GM19467 (cell line): ENCODE measurements at regions not wholly inside any gene's neighbourhood (a gene's known extent, or its start where the extent isn't known, plus 50 kb on each side); places are given as distances from the start of the nearest gene placed in this dataset.
A peak's percentile ranks its signal among the peaks of the same experiment; 100 is the strongest.
"Not testable (repeated sequence)": the region's sequence is repeated elsewhere in the genome, so short reads cannot be mapped to it uniquely, and the experiment has no call there.

ENCODE experiments used
- ATAC-seq: cut with Tn5 transposase; IDR thresholded peaks from one replicate; pipeline ENCODE4 v1.9.1; 2021; ENCODE audit warnings: mild to moderate bottlenecking, moderate library complexity; ENCODE audit not compliant: unreplicated experiment

DNA sequence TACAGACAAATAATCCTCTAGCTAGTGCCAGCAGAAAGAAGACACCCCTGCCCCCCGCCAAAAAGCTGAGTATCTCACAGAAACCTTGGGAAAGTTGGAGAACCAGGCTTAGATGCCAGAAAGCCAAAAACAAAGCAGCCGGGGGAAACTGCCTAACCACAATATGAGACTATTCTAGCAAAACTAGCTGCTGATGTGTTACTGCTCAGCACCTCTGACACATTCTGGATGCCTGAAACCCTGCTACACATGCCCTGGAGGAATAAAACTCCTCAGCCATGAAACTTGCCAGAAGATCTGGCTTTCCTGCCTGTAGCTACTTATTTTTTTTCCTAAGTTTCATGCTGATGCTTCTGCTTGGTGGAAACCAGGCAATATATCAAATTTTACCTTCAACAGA lies 122.7 kb upstream of the GCFC2 start:
- ATAC-seq: no peak

DNA sequence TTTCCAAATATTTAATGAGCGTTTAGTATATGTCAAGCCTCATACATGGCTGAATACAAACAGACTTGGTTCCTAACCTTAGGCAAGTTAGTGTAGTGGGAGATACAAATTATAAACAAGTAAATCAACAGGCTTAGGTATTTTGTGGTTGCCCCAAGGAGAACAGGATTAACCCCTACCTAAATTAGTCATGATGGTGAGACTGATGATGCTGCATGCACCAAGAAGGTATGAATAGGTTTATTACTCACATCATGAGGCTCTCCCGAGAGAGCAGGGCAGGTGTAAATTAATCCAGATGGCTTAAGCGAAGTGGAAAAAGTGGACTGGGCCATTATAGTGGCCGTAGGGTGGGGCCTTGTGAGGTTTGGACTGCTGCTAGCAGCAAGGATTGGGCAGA lies 118.1 kb upstream of the GCFC2 start:
- ATAC-seq: no peak

DNA sequence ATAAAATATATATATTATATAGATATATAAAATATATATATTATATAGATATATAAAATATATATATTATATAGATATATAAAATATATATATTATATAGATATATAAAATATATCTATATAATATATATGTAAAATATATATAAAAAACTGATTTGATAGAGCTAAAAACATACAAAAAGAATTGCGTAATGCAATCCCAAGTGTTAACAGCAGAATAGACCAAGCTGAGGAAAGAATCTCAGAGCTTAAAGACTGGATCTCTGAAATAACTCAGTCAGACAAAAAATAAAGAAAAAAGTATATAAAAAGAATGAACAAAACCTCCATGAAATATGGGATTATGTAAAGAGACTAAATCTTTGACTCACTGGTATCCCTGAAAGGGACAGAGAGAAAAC lies 112.8 kb upstream of the GCFC2 start:
- ATAC-seq: not testable (repeated sequence)

DNA sequence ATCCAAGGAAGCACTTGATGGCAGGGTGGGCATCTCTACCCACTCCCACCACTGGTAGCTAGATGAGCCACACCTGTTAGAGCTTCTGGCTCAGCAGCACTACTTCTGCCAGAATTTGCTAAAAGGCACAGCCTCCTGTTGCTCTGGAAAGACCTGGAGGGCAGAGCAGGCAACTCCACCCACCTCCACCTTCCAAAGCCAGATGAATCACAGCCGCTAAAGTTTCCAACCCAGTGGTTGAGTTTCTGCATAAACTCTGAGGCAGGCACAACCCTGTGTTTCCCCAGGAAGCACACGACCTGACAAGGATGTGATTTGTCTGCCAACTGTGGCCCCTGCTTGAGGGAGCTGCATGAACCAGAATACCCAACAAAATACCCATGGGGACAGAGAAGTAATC lies 111.6 kb upstream of the GCFC2 start:
- no peak for ATAC-seq

DNA sequence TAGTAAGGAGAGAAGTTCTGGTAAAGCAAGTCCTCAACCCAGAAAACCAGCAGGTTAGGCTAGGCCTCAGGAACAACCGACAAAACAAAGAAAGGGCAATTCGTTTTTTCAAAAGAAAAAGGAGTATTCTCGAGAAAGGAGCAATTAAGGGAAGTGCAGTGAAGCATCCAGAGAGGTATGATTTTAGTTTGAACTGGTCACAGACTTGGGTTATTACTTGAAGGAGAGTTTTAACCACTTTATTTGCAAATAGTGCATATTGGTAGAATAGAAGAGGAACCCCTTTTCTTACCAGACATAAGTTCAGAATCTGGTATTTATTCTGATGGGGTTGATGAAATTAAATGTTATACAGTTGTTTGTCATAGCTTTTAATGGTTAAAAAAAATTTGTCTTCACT lies 110.0 kb upstream of the GCFC2 start:
- ATAC-seq: no peak

DNA sequence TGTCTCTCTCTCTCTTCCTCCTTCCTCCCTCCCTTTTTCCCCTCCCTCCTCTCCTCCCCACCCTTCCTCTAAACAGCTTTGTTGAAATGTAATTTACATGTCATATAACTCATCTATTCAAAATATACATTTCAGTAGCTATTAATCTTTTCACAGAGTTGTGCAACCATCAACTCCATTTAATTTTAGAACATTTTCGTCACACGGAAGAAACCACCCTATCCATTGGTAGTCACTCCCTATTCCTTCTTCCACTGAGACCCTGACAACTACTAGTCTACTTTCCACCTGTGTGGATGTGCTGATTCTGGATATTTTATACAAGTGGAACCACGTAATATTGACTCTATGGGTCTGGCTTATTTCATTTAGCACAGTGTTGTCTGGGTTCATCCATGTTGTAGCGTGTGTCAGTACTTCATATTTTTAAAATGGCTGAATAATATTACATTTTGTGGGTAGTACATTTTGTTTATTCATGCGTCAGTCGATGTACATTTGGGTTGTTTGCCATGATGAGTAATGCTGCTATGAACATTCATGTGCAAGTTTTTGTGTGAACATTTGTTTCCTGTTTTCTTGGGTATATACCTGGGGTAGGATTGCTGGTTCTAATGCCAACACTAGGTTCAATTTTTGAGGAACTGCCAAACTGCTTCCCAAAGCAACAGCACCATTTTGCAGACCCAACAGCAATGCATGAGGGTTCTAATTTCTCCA lies 100.1 kb upstream of the GCFC2 start:
- ATAC-seq: no peak

DNA sequence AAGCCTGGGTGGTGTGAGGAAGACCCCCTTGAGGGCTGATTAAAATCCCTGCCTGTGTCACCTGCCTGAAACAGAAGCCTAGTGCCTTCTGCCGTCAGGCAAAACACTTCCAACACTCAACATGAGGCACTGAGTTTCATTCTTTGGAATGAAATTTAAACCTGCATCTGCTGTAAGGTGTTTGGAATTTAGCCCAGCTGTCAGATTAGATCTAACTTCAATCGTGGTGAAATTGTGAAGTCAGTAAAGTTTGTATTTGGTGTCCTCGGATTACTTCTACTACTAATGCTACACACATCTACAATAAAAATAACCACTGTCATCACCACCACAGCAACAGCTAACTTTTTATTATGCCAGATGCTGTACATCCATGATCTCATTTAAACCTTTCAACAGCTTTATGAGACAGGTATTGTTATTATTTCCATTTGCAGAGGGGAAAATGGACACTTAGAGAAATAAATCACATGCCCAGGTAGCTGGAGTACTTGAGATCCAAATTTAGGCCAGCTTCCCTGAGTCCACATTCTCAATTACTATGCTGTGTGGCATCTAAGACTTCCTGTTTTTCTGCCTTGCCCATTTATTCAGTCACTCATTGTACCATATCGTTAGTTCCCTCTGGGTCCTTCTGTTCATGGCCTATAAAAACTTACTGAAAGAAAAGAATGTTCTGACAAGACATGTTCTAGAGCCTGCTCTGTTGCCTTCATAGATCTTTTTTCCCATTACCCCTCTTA lies 98.2 kb upstream of the GCFC2 start:
- ATAC-seq: no peak

DNA sequence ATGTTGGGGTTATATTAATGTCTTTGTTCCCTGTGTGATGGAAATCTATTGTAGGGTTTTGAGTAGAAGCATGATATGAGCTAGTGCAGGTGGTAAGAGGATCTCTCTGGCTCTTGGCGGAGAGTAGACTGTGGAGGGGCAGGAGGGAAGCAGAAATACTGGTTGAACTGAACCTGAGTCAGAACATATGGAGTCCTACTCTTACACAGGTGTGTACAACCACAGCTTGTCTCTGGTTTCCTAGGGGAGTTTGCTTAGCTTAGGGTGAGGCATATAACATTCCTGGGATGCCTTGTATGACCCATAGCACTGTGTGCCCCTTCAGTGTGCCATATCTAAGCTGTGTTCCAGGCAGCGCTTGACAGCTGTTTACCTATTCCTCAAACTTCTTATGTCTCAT lies 97.3 kb upstream of the GCFC2 start:
- no peak for ATAC-seq

DNA sequence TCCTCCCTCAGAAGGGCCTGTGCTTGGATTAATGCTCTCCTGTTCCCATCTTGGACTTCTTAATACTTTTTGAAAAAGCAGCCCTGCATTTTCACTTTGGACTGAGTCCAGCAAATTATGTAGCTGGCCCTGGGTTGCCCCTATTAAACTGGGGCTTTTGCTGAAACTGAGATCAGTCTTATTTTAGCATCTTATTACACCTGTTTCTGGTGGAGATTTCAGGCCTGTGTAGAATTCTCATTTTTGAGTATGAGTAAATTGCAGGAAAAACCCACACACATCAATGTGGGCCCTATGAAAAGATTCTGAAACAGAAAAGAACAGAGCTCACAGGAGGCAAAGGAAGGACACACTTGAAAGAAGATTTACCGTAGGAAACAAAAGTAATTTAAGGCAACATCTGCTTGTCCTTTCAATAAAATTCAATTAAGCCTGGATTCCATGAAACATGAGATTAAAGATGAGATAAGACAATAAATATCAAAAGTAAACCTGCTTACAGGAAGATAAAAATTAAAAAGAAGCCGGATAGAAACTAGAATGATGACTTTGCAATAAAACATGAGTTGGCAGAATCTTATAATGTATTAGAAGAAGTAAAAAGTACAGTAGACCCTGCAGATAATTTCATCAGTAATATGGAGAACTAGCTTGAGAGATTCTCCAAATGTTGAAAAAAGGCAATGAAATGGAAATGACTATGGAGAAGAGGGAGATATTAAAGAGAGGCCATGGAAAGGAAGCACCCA lies 90.7 kb upstream of the GCFC2 start:
- peak; percentile 47 for ATAC-seq

DNA sequence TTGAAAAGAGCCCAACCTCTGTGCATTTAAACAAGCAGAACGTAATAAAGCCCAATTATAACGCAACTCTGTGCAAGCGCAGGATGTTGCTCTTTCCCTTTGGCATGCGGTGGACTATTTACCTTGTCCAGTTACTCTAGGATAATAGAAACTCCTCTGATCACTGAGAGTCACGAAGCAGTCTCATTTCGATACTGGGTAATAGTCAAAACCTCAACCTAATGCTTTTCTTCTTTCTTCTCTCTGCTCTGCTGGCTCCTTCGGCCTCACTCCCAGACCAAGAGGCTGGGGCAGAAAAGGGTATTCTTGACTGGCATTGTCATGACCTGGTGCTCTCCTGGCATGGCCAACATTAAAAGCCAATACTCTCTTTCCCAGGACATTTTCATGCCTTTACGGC lies 89.7 kb upstream of the GCFC2 start:
- ATAC-seq: peak; percentile 55

DNA sequence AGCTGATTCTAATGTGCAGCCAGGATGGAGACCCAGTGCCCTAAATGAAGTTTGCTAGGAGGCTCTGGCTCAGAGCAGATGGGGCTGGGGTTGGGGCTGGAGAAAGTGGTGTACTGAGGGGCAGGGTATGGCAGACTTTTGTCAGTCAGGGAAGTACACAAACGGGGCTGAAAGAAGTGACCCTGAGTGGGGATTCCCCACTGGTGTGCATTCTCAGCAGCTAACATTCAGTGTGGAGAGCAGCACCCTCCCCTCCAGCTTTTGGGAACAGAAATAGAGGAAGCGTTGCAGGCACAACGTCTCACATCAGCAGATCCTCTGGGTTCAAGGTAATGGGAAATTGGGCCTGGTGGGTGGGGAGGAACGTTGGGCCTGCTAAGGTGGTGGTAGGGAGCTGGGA lies 89.1 kb upstream of the GCFC2 start:
- peak; percentile 31 for ATAC-seq

DNA sequence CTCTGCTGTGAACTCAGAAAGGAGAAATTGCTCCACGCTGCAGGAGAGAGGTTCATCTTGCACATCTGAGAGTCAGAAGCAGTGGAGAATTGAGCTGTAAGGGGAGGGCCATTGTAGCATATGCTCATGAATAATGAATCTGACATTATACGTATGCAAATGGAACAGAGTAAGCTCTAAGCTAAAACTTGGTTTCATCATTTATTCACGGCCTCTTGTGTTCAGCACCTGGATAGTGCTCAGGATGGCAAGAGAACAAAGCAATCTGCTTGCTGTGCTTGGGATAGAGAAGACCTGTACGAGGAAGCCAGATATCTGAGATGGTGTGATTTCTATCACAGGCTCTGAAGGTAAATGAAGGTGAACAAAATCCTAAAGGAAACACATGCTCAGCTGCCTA lies 87.9 kb upstream of the GCFC2 start:
- ATAC-seq: no peak

DNA sequence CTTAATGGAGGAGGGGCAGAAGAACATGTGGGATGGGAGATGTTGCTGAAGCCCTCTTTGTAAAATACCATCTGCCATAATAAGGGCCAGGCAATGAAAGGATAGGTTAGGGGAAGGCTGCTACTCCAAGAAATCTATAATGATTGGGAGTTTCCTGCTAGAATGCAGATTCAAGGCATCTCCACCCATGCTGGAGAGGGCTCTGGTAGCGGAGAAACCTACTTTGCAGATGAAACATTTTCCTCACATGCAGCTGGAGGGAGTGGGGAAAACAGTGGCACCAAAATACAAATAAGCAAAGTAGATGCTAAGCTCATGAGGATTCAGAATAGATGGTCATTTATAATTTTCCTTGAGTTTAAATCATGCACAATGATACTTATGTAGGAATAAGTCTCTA lies 82.3 kb upstream of the GCFC2 start:
- ATAC-seq: no peak

DNA sequence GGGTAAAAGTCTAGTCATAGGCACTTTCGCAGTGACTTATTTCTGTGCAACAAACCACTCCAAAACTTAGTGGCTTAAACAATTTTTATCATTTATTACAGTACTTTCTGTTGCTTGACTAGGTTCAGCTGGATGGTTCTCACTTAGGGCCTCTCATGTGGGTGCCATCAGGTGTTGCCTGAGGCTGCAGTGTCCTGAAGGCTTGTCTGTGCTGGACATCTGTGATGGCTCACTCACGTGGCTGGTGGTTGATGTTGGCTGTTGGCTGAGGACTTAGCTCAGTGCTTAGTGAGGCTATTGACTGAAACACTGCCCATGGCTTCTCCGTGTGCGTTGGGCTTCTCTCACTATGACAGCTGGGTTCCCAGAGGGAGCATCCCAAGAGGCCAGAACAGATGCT lies 81.4 kb upstream of the GCFC2 start:
- ATAC-seq: no peak

DNA sequence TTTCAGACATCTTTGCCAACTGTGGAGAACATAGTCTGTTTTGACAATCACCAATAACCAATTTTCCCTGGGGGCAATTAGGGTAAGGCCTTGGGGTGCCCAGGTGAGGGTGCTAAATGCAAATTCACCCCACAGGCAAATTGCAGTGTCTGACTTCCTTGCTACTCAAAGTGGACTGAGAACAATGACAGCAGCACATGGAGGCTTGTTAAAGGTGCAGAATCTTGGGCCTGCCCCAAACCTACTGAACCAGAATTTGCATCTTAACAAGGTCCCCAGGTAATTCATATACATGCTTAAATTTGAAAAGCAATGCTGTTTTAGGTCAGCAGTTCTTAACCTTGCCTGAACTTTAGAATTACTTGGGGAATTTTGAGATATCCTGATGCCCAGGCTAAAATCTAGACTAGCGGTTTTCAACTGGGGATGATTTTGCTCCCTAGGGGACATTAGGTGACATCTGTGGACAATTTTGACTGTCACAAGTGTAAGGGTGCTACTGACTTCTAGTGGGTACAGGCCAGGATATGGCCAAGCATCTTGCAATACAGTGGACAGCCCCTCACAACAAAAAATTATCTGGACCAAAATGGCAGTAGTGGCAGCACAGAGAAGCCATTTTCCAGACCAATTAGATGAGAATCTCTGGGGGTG lies 80.2 kb upstream of the GCFC2 start:
- ATAC-seq: no peak

DNA sequence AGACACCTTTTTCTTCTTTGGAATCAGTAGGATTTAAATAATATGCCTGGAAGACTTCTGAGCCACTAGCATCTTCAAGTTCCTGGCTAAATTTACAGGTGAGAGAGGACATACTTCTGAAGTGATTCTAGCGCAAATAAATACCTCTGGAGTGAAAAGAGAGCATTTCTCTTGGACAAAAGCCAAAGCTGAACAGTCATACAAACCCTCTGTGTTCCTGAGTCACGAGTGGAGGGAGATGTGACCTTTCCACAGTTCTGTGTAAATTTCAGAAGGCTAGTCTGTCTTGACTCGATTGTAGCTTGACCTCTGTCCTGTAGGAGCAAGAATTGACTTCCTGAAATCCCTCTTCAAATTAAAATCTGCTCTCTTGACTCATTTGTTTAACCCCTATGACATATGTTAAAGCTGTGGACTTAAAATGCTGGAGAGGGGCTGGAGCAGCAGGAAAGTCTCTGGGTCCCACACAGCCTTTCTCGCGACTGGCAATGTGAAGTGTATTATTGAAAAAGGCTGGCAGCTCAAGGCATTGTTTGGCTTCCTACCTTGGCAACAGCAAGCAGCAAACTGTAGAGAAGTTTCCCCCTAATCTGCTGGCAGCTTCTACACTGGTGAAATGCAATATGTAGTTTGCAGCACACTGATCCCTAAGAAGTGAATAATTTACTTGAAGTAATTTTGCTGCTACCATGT lies 79.6 kb upstream of the GCFC2 start:
- no peak for ATAC-seq

DNA sequence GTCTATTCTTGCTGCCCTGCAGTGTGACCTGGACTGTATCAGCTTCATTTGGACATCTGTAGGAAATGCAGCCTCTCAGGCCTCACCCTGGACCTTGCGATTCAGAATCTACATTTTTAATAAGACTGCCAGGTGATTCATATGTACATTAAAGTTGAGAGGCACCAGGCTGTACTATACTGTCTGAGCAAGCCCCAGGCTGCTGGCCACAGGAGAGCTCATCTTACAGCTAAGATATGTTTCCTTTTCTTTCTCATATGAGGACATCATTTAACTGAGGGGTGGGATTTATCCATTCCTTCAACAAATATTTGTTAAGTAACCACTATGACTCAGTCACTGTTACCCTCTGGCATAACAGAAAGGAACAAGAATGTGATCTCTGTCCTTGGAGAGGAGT lies 78.2 kb upstream of the GCFC2 start:
- ATAC-seq: no peak

DNA sequence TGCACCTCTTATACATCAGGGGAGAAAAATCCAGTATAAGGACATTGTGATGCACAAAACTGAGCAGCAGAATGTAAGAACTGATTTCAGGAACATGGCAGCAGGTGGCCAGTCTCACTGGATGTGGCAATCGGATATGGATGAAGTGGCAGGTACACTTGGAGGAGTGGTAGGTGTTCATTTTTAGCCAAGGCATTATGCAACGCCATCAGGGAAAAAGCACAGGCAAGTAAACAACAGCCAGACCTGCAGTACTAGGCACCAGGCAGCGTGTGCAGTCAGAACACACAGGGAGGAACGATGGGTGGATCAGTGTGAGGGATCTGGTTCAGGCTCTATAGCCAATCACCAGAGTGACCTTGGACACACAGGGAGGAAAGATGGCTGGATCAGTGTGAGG lies 77.4 kb upstream of the GCFC2 start:
- no peak for ATAC-seq

DNA sequence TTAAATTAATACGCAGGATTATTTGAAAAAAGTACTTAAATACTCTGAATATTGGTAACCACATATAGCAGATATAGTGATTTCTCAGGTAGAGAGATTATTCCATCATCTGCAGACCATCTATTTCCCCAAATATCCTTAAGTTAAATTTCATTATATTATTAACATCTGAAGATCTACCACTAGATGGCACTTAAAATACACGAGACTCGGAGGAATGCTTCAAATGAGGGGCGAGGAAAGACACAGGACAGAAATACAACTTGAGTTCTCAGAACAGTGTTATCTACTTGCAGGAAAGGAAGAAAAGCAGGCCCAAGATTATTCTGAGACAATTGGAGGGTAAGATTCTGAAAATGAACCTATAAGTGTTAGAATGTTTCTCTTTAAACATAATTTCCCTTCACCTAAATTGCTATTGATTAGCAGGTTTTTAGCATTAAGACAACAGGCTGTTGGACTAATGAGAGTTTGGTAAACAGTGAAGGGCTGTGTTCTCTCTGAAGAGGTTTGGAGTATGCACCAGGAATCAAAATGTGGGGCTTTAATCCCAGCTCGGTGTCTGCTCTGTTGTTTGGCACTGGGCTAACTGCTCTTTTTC lies 76.9 kb upstream of the GCFC2 start:
- ATAC-seq: peak; percentile 45

DNA sequence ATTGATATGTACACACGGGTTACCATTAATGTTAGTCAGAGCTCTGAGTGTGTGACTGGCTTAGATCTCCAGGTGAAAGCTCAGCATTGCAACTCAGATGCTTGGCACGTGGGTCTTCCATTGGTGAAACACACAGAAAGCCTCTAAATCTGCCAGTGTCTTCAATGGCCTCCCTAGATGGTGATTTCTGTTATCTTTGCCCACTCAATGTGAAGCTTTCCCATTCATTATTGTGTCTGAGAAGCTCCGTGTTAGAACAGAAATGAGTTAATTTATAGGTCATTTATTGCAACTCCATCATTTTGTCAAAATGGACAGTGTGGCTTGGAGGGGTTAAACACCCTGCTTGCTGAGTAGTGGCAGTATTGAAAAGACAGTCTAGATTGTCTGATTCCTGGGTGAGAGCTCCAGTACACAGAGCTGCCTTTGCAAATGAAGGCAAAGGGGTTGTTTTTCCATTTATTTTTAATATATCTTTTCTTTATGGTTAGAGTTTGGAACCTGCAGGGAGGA lies 64.7 kb upstream of the GCFC2 start:
- ATAC-seq: no peak
